ENCODE measurements at regions not wholly inside any gene's neighbourhood (a gene's known extent, or its start where the extent isn't known, plus 50 kb on each side); places are given as distances from the start of the nearest gene placed in this dataset.

- DNase-seq (ENCODE audit: low read depth), result no peak
Measured at GRCh38 chr3:17985658-17986347, 243.4 kb upstream of the TBC1D5 start.

- no peak for DNase-seq (ENCODE audit: low read depth)
Measured at GRCh38 chr3:17983106-17983505, 240.7 kb upstream of the TBC1D5 start.

- no peak for DNase-seq (ENCODE audit: low read depth)
Measured at GRCh38 chr3:17982211-17982880, 239.9 kb upstream of the TBC1D5 start.

GRCh38 chr3:17980863-17981262, 238.4 kb upstream of the TBC1D5 start:
- no peak for DNase-seq (ENCODE audit: low read depth)

GRCh38 chr3:17979911-17980310, 237.5 kb upstream of the TBC1D5 start:
- DNase-seq (ENCODE audit: low read depth), result no peak

GRCh38 chr3:17979252-17979651, 236.8 kb upstream of the TBC1D5 start:
- DNase-seq (ENCODE audit: low read depth), result no peak

GRCh38 chr3:17974206-17974841, 231.9 kb upstream of the TBC1D5 start:
- DNase-seq (ENCODE audit: low read depth), result no peak

- no peak for DNase-seq (ENCODE audit: low read depth)
Measured at GRCh38 chr3:17972959-17973906, 230.8 kb upstream of the TBC1D5 start.

GRCh38 chr3:17972476-17972875, 230.0 kb upstream of the TBC1D5 start:
- DNase-seq (ENCODE audit: low read depth), result no peak

- no peak for DNase-seq (ENCODE audit: low read depth)
Measured at GRCh38 chr3:17972030-17972429, 229.6 kb upstream of the TBC1D5 start.

- no peak for DNase-seq (ENCODE audit: low read depth)
Measured at GRCh38 chr3:17969985-17970568, 227.6 kb upstream of the TBC1D5 start.

- DNase-seq (ENCODE audit: low read depth), result no peak
Measured at GRCh38 chr3:17969244-17969643, 226.8 kb upstream of the TBC1D5 start.

GRCh38 chr3:17967953-17968607, 225.6 kb upstream of the TBC1D5 start:
- DNase-seq (ENCODE audit: low read depth), result no peak

- no peak for DNase-seq (ENCODE audit: low read depth)
Measured at GRCh38 chr3:17967111-17967510, 224.7 kb upstream of the TBC1D5 start.

GRCh38 chr3:17965331-17965730, 222.9 kb upstream of the TBC1D5 start:
- DNase-seq (ENCODE audit: low read depth), result no peak

GRCh38 chr3:17964108-17964507, 221.7 kb upstream of the TBC1D5 start:
- DNase-seq (ENCODE audit: low read depth), result no peak

- no peak for DNase-seq (ENCODE audit: low read depth)
Measured at GRCh38 chr3:17955411-17955810, 213.0 kb upstream of the TBC1D5 start.

- DNase-seq (ENCODE audit: low read depth), result no peak
Measured at GRCh38 chr3:17954801-17955200, 212.4 kb upstream of the TBC1D5 start.

GRCh38 chr3:17951241-17951640, 208.8 kb upstream of the TBC1D5 start:
- no peak for DNase-seq (ENCODE audit: low read depth)

- DNase-seq (ENCODE audit: low read depth), result no peak
Measured at GRCh38 chr3:17949101-17949500, 206.7 kb upstream of the TBC1D5 start.

- DNase-seq (ENCODE audit: low read depth), result no peak
Measured at GRCh38 chr3:17947833-17948232, 205.4 kb upstream of the TBC1D5 start.
